Fibroblast of lung (primary cell): ENCODE measurements at regions not wholly inside any gene's neighbourhood (a gene's known extent, or its start where the extent isn't known, plus 50 kb on each side); places are given as distances from the start of the nearest gene placed in this dataset.

Experiments used
- CTCF ChIP-seq, 2 donors: IDR thresholded peaks in 1 of 2; conservative IDR thresholded peaks in 1 of 2; 1 replicate in 1 of 2; 2 replicates in 1 of 2; pipeline ENCODE4 v1.5.1; 2011 to 2012; ENCODE audit warnings: low read length in 2 of 2, control low read depth in 1 of 2, inconsistent platforms in 1 of 2, low read depth in 1 of 2, mild to moderate bottlenecking in 1 of 2
- EZH2 ChIP-seq: IDR thresholded peaks from 2 replicates; pipeline ENCODE4 v1.5.1; 2012; ENCODE audit warnings: low read length, control low read depth, mild to moderate bottlenecking; ENCODE audit errors: missing control alignments

- TF ChIP-seq EZH2 (no peak), CTCF (conservative IDR thresholded peaks at IDR 0.05 in 1 of 2, IDR thresholded peaks at IDR 0.05 in 1 of 2; ENCODE audit: low read depth in 1 of 2, low read length in 2 of 2) (no peak)
Observed at GRCh38 chr10:51006686-51007085, 67.6 kb upstream of the PRKG1 start.
